ENCODE measurements at regions not wholly inside any gene's neighbourhood (a gene's known extent, or its start where the extent isn't known, plus 50 kb on each side); places are given as distances from the start of the nearest gene placed in this dataset.
"Not testable (repeated sequence)": the region's sequence is repeated elsewhere in the genome, so short reads cannot be mapped to it uniquely, and the experiment has no call there.

DNA sequence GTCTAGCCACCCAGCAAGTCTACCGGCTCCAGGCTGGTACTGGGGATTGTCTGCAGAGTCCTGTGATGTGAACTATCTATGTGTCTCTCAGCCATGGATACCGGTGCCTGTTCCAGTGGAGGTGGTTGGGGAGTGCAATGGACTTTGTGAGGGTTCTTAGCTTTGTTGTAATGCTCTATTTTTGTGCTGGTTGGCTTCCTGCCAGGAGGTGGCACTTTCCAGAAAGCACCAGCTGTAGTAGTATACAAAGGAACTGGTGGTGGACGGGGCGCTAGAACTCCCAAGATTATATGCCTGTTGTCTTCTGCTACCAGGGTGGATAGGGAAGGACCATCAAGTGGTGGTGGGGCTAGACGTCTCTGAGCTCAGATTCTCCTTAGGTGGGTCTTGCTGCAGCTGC, 306.4 kb upstream of the POF1B start:
- Histone ChIP-seq H3K9me3 (no peaks in the 10 kb centered on the region), H3K4me3 (no peak overlapping the region), H3K27ac (no peak overlapping the region), H3K27me3 (replicated peaks; ENCODE audit: insufficient read depth) (no peaks in the 10 kb centered on the region), H3K36me3 (no peaks in the 10 kb centered on the region), H3K4me1 (replicated peaks) (no peaks in the 10 kb centered on the region)
- intact Hi-C loops (cut with DNase I), result no loop called here
- TF ChIP-seq POLR2AphosphoS5 (IDR thresholded peaks at IDR 0.05) (no peak), POLR2A (IDR thresholded peaks at IDR 0.05) (no peak), CTCF (IDR thresholded peaks at IDR 0.05) (no peak)
- WGBS, result 84% methylated on average over 5 of the region's 5 CpGs
- no peak for DNase-seq (ENCODE audit: low spot score)

DNA sequence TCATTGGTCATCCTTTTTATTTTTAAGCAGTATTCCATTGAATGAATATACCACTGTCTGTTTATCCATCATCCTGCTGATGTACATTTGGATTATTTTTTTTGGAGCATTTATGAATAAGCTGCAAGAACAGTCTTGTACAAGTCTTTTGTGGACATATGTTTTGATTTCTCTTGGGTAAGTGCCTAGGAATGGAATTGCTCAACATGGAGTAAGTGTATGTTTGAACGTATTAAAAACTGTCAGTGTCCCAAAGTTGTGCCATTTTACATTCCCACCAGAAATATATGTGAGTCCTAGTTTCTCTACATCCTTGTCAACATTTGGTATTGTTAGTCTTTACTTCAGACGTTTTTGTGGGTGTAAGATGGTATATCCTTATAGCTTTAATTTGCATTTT, 287.0 kb upstream of the POF1B start:
- H3K27ac ChIP-seq, result no peak overlapping the region
- no peaks in the 10 kb centered on the region for H3K36me3 ChIP-seq
- DNase-seq (ENCODE audit: low spot score), result no peak
- 42% methylated on average over 2 of the region's 2 CpGs for WGBS
- no peaks in the 10 kb centered on the region for H3K27me3 ChIP-seq (replicated peaks; ENCODE audit: insufficient read depth)
- intact Hi-C loops (cut with DNase I), result no loop called here
- H3K4me1 ChIP-seq (replicated peaks), result no peaks in the 10 kb centered on the region
- no peak overlapping the region for H3K4me3 ChIP-seq
- no peaks in the 10 kb centered on the region for H3K9me3 ChIP-seq
- TF ChIP-seq POLR2AphosphoS5 (IDR thresholded peaks at IDR 0.05) (no peak), CTCF (IDR thresholded peaks at IDR 0.05) (no peak), POLR2A (IDR thresholded peaks at IDR 0.05) (no peak)

DNA sequence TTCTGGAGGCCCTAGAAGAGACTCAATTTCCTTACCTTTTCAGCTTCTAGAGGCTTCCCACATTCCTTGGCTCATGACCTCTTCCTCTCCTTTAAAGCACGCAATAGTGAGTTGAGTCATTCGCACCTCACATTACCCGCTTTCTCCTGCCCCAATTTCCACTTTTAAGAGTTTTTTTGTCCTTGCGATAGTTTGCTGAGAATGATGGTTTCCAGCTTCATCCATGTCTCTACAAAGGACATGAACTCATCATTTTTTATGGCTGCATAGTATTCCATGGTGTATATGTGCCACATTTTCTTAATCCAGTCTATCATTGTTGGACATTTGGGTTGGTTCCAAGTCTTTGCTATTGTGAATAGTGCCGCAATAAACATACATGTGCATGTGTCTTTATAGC, 284.5 kb upstream of the POF1B start:
- H3K36me3 ChIP-seq; H3K27me3 ChIP-seq (replicated peaks; ENCODE audit: insufficient read depth); H3K27ac ChIP-seq; intact Hi-C loops (cut with DNase I); DNase-seq (ENCODE audit: low spot score); H3K4me1 ChIP-seq (replicated peaks); H3K9me3 ChIP-seq; H3K4me3 ChIP-seq: not testable (repeated sequence)
- WGBS, result 98% methylated on average over 4 of the region's 5 CpGs

GRCh38 chrX:85630901-85631300, 251.4 kb upstream of the POF1B start:
- intact Hi-C loops (cut with DNase I), result no loop called here
- Histone ChIP-seq H3K36me3 (no peaks in the 10 kb centered on the region), H3K27me3 (replicated peaks; ENCODE audit: insufficient read depth) (no peaks in the 10 kb centered on the region), H3K4me1 (replicated peaks) (no peaks in the 10 kb centered on the region), H3K27ac (no peak overlapping the region), H3K9me3 (no peaks in the 10 kb centered on the region), H3K4me3 (no peak overlapping the region)
- TF ChIP-seq POLR2A (IDR thresholded peaks at IDR 0.05) (no peak), CTCF (IDR thresholded peaks at IDR 0.05) (no peak), POLR2AphosphoS5 (IDR thresholded peaks at IDR 0.05) (no peak)
- no peak for DNase-seq (ENCODE audit: low spot score)

DNA sequence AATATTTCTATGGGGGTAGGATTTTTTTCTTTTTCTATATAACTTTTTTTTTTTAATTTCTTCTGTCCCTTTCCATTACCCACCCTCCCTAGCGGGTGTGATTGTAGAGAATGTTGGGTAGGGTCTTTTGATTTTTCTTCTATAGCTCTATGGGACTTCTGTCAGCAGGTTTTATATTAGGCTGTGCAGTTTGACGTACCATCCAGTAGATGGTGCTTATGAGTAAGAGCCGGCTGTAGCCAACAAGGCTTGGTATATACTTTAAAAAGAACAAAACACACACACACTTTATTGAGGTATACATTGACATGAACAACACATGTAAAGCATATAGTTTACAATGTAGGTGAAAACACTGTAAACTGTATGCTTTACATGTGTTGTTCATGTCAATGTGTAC, 247.9 kb upstream of the POF1B start:
- DNase-seq (ENCODE audit: low spot score), result no peak
- WGBS, result 67% methylated on average over 3 of the region's 3 CpGs

More for the DNA sequence above, 247.9 kb upstream of the POF1B start:
- no peak for TF ChIP-seq CTCF (IDR thresholded peaks at IDR 0.05)
- no peak for TF ChIP-seq POLR2A (IDR thresholded peaks at IDR 0.05)
- TF ChIP-seq POLR2AphosphoS5 (IDR thresholded peaks at IDR 0.05), result no peak
- intact Hi-C loops (cut with DNase I), result no loop called here
- Histone ChIP-seq H3K9me3 (no peaks in the 10 kb centered on the region), H3K4me1 (replicated peaks) (no peaks in the 10 kb centered on the region), H3K27me3 (replicated peaks; ENCODE audit: insufficient read depth) (no peaks in the 10 kb centered on the region), H3K4me3 (no peak overlapping the region), H3K27ac (no peak overlapping the region), H3K36me3 (no peaks in the 10 kb centered on the region)

Measured in prostate gland (tissue), 2 donors.